ENCODE measurements at regions not wholly inside any gene's neighbourhood (a gene's known extent, or its start where the extent isn't known, plus 50 kb on each side); places are given as distances from the start of the nearest gene placed in this dataset.

DNA sequence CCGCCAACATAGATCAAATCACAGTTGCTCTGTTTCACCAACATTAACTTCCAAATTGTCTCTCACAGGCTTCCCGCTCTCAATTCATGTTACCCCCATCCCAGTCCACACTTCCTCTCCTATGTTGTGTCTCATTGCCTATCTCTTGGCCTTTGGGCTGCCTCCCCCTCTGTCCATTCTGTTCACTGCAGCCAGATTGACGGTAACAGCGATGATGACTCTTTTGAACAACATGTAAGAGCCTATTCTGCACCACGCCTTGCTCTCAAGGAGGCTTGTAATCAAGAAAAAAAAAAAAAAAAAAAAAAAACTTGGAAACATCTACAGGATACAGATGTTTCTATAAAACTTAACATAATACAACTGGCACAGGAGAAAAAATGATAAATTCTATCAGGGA is 77.3 kb upstream of the RMDN2 start:
- Histone ChIP-seq H3K36me3 (ENCODE audit: insufficient read depth, low read length) (no peaks in the 10 kb centered on the region), H3K9me3 (replicated peaks; ENCODE audit: low read length) (no peaks in the 10 kb centered on the region), H3K27me3 (ENCODE audit: control insufficient read depth, insufficient read depth, low read length) (no peaks in the 10 kb centered on the region), H3K4me1 (ENCODE audit: control insufficient read depth, insufficient read depth, low read length) (peaks cover 10% of the 10 kb centered on the region), H3K9ac (ENCODE audit: low read depth, low read length) (no peak overlapping the region), H3K4me2 (ENCODE audit: low read length) (no peak overlapping the region), H3K4me3 (ENCODE audit: low read length) (no peak overlapping the region)

DNA sequence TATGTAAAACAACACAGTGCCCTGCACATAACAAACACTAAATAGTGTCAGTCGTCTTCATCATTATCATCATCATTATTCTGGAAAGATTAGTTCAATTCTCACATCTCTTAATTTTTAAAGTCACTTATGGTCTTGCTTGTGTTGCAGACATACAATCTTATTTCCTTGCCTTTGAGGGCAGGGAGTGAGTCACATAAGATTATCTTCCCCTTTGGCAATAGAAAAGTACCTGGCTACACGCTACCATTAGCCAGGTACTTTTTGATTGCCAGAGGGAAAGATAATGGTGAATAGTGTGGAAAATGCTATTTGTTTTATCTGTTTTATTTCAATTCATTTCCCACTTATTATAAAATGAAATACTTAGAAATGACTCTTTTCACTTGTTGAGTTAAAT is 76.6 kb upstream of the RMDN2 start:
- H3K9ac ChIP-seq (ENCODE audit: low read depth, low read length): no peak overlapping the region
- H3K9me3 ChIP-seq (replicated peaks; ENCODE audit: low read length): no peaks in the 10 kb centered on the region
- no peak overlapping the region for H3K4me3 ChIP-seq (ENCODE audit: low read length)
- peaks cover 4% of the 10 kb centered on the region for H3K4me1 ChIP-seq (ENCODE audit: control insufficient read depth, insufficient read depth, low read length)
- no peaks in the 10 kb centered on the region for H3K27me3 ChIP-seq (ENCODE audit: control insufficient read depth, insufficient read depth, low read length)
- H3K36me3 ChIP-seq (ENCODE audit: insufficient read depth, low read length): no peaks in the 10 kb centered on the region
- no peak overlapping the region for H3K4me2 ChIP-seq (ENCODE audit: low read length)

DNA sequence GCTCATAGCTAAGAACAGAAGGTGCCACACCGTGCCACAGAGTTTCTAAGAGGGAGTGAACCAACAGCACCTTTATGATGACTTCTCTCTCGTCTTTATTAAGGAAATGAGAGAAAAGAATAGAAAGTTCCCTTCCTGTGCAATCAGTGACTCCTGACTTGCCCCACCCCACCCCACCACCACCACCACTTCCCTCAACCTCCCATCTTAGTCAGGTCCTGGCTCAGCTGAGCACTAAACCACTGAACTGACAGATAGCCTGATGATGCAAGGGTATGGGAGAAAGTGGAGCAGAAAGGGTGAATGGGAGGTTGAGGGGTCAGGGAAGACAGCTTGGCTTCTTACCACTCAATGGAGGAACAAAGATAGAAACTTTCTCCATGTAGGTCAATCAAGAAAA is 75.2 kb upstream of the RMDN2 start:
- H3K27me3 ChIP-seq (ENCODE audit: control insufficient read depth, insufficient read depth, low read length): no peaks in the 10 kb centered on the region
- no peak overlapping the region for H3K4me3 ChIP-seq (ENCODE audit: low read length)
- no peak overlapping the region for H3K4me2 ChIP-seq (ENCODE audit: low read length)
- H3K36me3 ChIP-seq (ENCODE audit: insufficient read depth, low read length): no peaks in the 10 kb centered on the region
- H3K9me3 ChIP-seq (replicated peaks; ENCODE audit: low read length): no peaks in the 10 kb centered on the region
- no peak overlapping the region for H3K9ac ChIP-seq (ENCODE audit: low read depth, low read length)
- H3K4me1 ChIP-seq (ENCODE audit: control insufficient read depth, insufficient read depth, low read length): no peaks in the 10 kb centered on the region

DNA sequence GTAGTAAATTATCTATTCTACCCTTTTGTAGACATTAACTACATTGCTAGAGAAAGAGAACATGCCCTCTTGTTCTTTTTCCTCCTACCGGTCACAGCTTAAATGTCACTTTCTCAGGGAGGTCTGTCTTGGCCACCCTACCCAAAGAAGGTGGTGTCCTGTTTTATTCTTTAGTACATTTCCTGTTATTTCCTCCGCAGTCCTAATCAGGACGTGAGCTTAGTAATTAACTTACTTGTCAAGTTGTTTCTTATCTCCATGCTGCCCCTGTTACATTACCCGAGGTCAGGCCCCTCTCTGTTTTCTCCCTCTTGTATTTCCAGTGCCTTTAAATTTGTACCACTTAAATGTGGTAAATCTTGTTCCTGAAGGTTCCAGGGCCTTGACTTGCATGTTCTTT is 73.7 kb upstream of the RMDN2 start:
- H3K27me3 ChIP-seq (ENCODE audit: control insufficient read depth, insufficient read depth, low read length): no peaks in the 10 kb centered on the region
- H3K9ac ChIP-seq (ENCODE audit: low read depth, low read length): no peak overlapping the region
- H3K9me3 ChIP-seq (replicated peaks; ENCODE audit: low read length): no peaks in the 10 kb centered on the region
- H3K36me3 ChIP-seq (ENCODE audit: insufficient read depth, low read length): no peaks in the 10 kb centered on the region
- H3K4me1 ChIP-seq (ENCODE audit: control insufficient read depth, insufficient read depth, low read length): peaks cover 8% of the 10 kb centered on the region
- H3K4me2 ChIP-seq (ENCODE audit: low read length): no peak overlapping the region
- H3K4me3 ChIP-seq (ENCODE audit: low read length): no peak overlapping the region

DNA sequence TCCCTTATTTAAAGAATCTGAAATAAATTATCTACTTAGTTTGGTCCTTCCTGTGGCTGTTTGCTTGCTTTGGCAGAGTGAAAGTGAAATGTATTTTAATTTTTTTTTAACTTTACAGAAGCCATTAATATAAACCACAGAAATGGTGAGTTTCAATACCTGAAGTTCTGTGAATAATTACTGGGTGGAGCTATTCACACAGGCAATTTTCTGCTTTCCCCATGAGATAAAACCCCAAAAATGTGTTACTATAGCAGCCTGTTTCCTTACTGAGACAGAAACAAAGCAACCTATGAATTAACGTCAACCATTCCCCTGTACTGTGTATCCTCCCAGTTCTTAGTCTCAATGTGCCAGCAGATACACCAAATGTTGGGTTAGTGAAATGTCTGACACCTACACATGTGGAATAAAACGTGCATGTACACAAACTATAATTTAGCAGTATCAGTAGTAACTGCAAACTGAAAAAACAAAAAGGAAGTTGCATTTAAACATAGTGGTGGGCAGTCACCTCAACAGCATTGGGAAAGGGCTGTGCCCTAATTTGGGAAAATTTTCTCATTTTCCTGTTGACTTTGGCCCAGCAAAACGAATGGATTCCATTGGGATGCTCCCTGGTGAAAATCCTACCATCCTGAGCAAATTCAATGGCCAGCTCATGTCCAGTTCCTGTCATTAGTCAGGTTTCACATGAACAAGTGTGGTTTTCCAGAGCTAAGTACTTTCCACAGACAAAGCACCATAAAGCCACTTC is 73.1 kb upstream of the RMDN2 start:
- no peak overlapping the region for H3K9ac ChIP-seq (ENCODE audit: low read depth, low read length)
- H3K36me3 ChIP-seq (ENCODE audit: insufficient read depth, low read length): no peaks in the 10 kb centered on the region
- H3K9me3 ChIP-seq (replicated peaks; ENCODE audit: low read length): no peaks in the 10 kb centered on the region
- no peak overlapping the region for H3K4me2 ChIP-seq (ENCODE audit: low read length)
- no peaks in the 10 kb centered on the region for H3K27me3 ChIP-seq (ENCODE audit: control insufficient read depth, insufficient read depth, low read length)
- H3K4me3 ChIP-seq (ENCODE audit: low read length): no peak overlapping the region
- peaks cover 8% of the 10 kb centered on the region for H3K4me1 ChIP-seq (ENCODE audit: control insufficient read depth, insufficient read depth, low read length)

DNA sequence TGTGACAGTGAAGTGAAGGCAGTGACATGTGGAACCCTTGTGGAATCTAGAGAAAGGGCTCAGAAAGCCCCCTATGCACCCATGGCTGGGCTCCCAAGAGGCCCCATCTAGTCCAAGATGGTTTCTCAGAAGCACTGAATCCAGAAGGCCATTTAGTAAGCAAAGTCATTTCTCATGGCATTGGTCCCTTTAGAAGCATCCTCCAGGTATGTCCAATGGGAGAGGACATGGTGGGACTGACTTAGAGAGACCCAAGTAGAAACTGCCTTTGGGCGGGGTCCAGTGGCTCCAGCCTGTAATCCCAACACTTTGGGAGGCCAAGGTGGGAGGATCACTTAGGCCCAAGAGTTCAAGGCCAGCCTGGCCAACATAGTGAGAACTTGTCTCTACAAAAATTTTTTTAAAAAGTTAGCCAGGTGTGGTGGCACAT is 72.5 kb upstream of the RMDN2 start:
- H3K36me3 ChIP-seq (ENCODE audit: insufficient read depth, low read length): no peaks in the 10 kb centered on the region
- no peak overlapping the region for H3K9ac ChIP-seq (ENCODE audit: low read depth, low read length)
- peaks cover 8% of the 10 kb centered on the region for H3K4me1 ChIP-seq (ENCODE audit: control insufficient read depth, insufficient read depth, low read length)
- no peaks in the 10 kb centered on the region for H3K9me3 ChIP-seq (replicated peaks; ENCODE audit: low read length)
- H3K27me3 ChIP-seq (ENCODE audit: control insufficient read depth, insufficient read depth, low read length): no peaks in the 10 kb centered on the region
- H3K4me2 ChIP-seq (ENCODE audit: low read length): no peak overlapping the region
- H3K4me3 ChIP-seq (ENCODE audit: low read length): no peak overlapping the region

DNA sequence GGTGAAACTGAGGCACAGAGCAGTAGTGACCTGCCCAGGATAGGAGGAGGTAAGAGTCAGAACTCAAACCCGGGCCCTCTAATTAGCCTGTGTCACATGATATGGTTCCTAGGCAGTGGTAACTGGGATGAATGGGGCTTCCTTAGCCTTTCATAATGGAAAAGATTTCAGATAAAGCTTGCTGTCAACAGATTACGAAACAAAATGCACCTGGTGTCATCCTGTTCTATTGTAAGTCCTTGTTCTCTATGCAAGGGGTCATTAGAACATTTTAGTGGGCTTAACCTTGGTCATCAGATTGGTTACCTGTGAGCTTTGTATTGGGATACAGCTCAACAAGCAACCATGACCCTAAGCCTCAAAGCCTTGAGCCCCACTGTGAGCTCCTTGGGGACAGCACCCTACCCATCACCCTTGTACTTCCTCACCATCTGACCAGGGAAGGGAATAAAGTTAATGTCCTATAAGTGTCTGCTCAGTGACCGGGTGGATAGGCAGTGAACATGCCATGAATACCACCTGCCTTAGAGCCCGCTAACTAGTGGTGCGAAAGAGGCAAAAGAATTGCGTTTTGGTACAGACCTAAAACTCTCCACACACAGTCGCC is 70.3 kb upstream of the RMDN2 start:
- H3K27me3 ChIP-seq (ENCODE audit: control insufficient read depth, insufficient read depth, low read length): no peaks in the 10 kb centered on the region
- H3K4me3 ChIP-seq (ENCODE audit: low read length): no peak overlapping the region
- H3K9me3 ChIP-seq (replicated peaks; ENCODE audit: low read length): no peaks in the 10 kb centered on the region
- no peak overlapping the region for H3K9ac ChIP-seq (ENCODE audit: low read depth, low read length)
- H3K4me2 ChIP-seq (ENCODE audit: low read length): no peak overlapping the region
- H3K36me3 ChIP-seq (ENCODE audit: insufficient read depth, low read length): no peaks in the 10 kb centered on the region
- H3K4me1 ChIP-seq (ENCODE audit: control insufficient read depth, insufficient read depth, low read length): peaks cover 16% of the 10 kb centered on the region

DNA sequence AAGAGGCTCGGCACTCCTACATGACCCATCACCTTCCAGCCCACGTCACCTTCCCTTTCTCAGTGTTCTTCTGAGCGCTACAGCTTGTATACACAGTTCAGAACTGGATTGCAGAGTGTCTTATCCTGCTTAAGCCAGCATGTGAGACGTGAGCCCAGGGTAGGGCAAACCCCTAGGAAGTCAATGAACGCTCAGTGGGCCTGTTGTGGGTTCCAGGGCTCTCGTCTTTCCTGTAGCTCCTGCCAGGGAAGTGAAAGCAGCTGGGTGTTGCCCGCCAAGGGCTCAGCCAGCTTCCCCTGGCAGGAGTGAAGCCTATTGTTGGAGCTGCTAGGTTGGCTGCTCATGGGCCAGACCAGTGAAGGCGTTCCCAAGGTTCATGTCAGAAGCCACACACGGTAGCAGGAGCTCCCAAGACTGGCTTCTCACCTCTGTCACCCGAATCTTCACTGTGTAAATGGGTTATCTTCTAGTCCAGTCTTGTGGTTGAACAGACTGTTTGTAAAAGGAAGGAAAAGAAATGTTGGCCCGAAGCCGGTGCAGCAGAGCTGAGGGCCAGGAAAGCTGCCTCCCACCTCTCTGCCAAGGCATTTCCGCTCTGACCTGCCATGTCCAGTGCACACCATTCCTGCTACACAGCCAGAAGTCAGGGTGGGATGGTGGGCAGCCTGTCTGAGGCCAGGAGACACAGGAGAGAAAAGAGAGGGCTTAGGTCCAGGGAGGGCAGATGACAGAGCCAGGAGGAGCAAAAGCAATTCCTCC is 69.6 kb upstream of the RMDN2 start:
- Histone ChIP-seq H3K4me2 (ENCODE audit: low read length) (peak overlapping the region; percentile 15), H3K4me1 (ENCODE audit: control insufficient read depth, insufficient read depth, low read length) (peaks cover 16% of the 10 kb centered on the region), H3K36me3 (ENCODE audit: insufficient read depth, low read length) (no peaks in the 10 kb centered on the region), H3K4me3 (ENCODE audit: low read length) (no peak overlapping the region), H3K27me3 (ENCODE audit: control insufficient read depth, insufficient read depth, low read length) (no peaks in the 10 kb centered on the region), H3K9ac (ENCODE audit: low read depth, low read length) (no peak overlapping the region), H3K9me3 (replicated peaks; ENCODE audit: low read length) (no peaks in the 10 kb centered on the region)

DNA sequence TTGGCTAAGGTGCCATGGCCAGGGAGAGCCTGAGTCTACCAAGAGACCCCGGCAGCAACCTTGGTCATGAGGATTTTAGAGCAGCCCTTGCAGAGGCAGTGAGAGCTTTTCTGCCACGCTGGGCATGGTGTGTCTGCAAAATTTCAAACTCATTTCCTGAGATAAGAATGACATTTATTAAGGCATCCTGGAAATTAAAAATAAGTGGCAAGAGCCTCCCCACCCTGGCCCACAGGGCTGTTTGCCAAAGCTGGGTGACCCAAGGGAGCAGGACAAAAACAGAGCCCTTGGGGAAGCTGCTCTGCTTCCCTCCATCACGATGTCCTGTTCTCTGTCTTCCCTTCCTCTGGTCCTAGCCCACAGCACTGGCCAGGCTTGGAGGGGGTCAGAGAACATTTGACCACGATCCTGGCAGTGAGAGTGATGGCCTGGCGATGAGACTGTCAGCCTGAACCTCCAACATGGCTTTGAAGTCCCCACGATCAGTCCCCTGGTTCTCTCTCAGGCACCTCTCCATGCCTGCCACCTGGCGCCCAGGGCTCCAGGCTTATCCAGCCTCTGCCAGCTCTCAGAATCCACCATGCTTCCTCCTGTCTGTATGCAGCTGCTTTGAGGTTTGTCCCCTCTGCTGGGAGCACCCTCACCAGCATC is 68.9 kb upstream of the RMDN2 start:
- H3K27me3 ChIP-seq (ENCODE audit: control insufficient read depth, insufficient read depth, low read length): peaks cover 4% of the 10 kb centered on the region
- peaks cover 16% of the 10 kb centered on the region for H3K4me1 ChIP-seq (ENCODE audit: control insufficient read depth, insufficient read depth, low read length)
- no peak overlapping the region for H3K4me3 ChIP-seq (ENCODE audit: low read length)
- H3K4me2 ChIP-seq (ENCODE audit: low read length): no peak overlapping the region
- H3K9ac ChIP-seq (ENCODE audit: low read depth, low read length): no peak overlapping the region
- H3K36me3 ChIP-seq (ENCODE audit: insufficient read depth, low read length): no peaks in the 10 kb centered on the region
- H3K9me3 ChIP-seq (replicated peaks; ENCODE audit: low read length): no peaks in the 10 kb centered on the region

DNA sequence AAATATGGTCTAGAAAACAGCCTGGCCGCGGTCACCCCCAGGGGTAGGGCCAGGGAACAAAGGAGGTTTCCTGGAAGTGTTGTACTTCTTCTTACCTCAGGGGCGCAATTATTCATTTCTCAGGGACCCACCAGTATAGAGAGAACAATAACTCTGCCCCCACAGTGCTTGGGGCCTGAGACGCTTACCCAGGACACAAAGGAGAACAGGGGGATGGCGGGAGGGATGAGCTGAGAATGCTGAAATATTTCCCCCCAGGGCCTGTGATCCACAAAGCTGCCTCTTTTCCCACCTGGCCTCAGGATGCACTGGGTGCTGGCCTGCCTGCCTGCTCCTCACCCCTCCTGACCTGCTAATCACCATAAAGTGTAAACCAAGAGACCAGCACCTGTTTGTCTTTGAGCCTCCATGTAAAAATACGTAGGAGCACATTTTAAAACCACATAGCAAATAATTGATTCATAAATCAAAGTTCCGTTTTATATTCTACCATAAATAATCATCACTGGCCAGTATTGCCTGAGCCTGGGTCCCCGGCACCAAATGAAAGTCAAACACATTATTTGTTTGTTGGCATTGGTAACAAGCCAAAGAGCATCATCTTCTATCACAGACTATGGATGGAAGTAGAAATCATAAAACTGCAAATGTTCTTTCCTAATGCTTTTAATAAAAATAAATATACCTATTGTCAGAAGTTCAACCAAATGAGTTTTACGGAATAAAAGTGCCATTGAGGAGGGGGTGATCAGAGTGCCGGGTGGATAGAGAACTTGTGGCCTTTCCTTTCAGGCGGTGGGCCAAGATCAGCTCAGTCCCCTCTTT is 67.3 kb upstream of the RMDN2 start:
- no peak overlapping the region for H3K9ac ChIP-seq (ENCODE audit: low read depth, low read length)
- H3K36me3 ChIP-seq (ENCODE audit: insufficient read depth, low read length): no peaks in the 10 kb centered on the region
- H3K4me1 ChIP-seq (ENCODE audit: control insufficient read depth, insufficient read depth, low read length): peaks cover 16% of the 10 kb centered on the region
- H3K9me3 ChIP-seq (replicated peaks; ENCODE audit: low read length): no peaks in the 10 kb centered on the region
- H3K4me3 ChIP-seq (ENCODE audit: low read length): no peak overlapping the region
- H3K27me3 ChIP-seq (ENCODE audit: control insufficient read depth, insufficient read depth, low read length): peaks cover 8% of the 10 kb centered on the region
- no peak overlapping the region for H3K4me2 ChIP-seq (ENCODE audit: low read length)

DNA sequence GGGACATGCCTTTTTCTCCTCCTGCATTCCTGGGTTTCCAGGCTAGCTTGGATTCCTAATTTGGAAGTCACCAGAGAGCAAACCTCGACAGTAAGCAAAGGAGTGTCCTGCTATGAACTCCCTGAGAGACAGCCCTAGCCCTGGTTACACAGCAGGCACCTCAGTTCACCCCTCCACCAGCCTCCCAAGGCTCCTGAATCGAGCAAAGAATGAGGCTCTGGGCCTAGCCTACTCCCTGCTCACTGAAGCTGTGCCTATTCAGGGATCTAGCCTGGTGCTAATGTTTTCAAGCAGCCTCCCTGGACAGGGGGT is 66.7 kb upstream of the RMDN2 start:
- Histone ChIP-seq H3K9me3 (replicated peaks; ENCODE audit: low read length) (no peaks in the 10 kb centered on the region), H3K4me3 (ENCODE audit: low read length) (no peak overlapping the region), H3K4me2 (ENCODE audit: low read length) (no peak overlapping the region), H3K27me3 (ENCODE audit: control insufficient read depth, insufficient read depth, low read length) (peaks cover 8% of the 10 kb centered on the region), H3K36me3 (ENCODE audit: insufficient read depth, low read length) (no peaks in the 10 kb centered on the region), H3K4me1 (ENCODE audit: control insufficient read depth, insufficient read depth, low read length) (peaks cover 16% of the 10 kb centered on the region), H3K9ac (ENCODE audit: low read depth, low read length) (no peak overlapping the region)

All from skeletal muscle satellite cell (primary cell).